VCaP (cell line): ENCODE measurements at regions not wholly inside any gene's neighbourhood (a gene's known extent, or its start where the extent isn't known, plus 50 kb on each side); places are given as distances from the start of the nearest gene placed in this dataset.

Experiments used
- H3K27ac ChIP-seq: fragments of 450-650 bp; 2 replicates; pipeline ENCODE4 v1.5.1; 2017
- CTCF ChIP-seq: fragments of 450-650 bp; conservative IDR thresholded peaks from 2 replicates; pipeline ENCODE4 v1.5.1; 2017; ENCODE audit warnings: mild to moderate bottlenecking, moderate library complexity

GRCh38 chr2:71990122-71990521, 157.5 kb downstream of the CYP26B1 start:
- H3K27ac ChIP-seq, result no peak overlapping the region
- no peak for TF ChIP-seq CTCF

GRCh38 chr2:71989671-71990070, 158.0 kb downstream of the CYP26B1 start:
- TF ChIP-seq CTCF, result no peak
- no peak overlapping the region for H3K27ac ChIP-seq

- no peak for TF ChIP-seq CTCF
- no peak overlapping the region for H3K27ac ChIP-seq
These were observed 159.5 kb downstream of the CYP26B1 start for GRCh38 chr2:71988170-71988569.

GRCh38 chr2:71976685-71977084, 171.0 kb downstream of the CYP26B1 start:
- TF ChIP-seq CTCF, result no peak
- H3K27ac ChIP-seq, result no peak overlapping the region

- no peak for TF ChIP-seq CTCF
- H3K27ac ChIP-seq, result no peak overlapping the region
These were observed 172.8 kb downstream of the CYP26B1 start for GRCh38 chr2:71974846-71975245.

GRCh38 chr2:71971493-71971892, 176.2 kb downstream of the CYP26B1 start:
- H3K27ac ChIP-seq, result no peak overlapping the region
- no peak for TF ChIP-seq CTCF

GRCh38 chr2:71965530-71965929, 182.1 kb downstream of the CYP26B1 start:
- no peak for TF ChIP-seq CTCF
- H3K27ac ChIP-seq, result no peak overlapping the region
